ENCODE measurements at regions not wholly inside any gene's neighbourhood (a gene's known extent, or its start where the extent isn't known, plus 50 kb on each side); places are given as distances from the start of the nearest gene placed in this dataset.

- TF ChIP-seq CTCF (conservative IDR thresholded peaks at IDR 0.05 in 1 of 2, IDR thresholded peaks at IDR 0.05 in 1 of 2; ENCODE audit: low read depth in 1 of 2, low read length in 2 of 2): no peak
- TF ChIP-seq EZH2 (IDR thresholded peaks at IDR 0.05; ENCODE audit: low read length, missing control alignments): no peak
These were observed 83.2 kb upstream of the SMIM15 start for GRCh38 chr5:61245486-61245885.
